H1 (cell line): ENCODE measurements at regions not wholly inside any gene's neighbourhood (a gene's known extent, or its start where the extent isn't known, plus 50 kb on each side); places are given as distances from the start of the nearest gene placed in this dataset.

Experiments
- RAD21 ChIP-seq, 2 experiments: IDR thresholded peaks in 1 of 2; conservative IDR thresholded peaks in 1 of 2; 2 replicates each; pipeline ENCODE4 v1.6.1; 2011; ENCODE audit warnings: low read depth in 2 of 2, low read length in 2 of 2, improper control_type of control experiment in 1 of 2, inconsistent platforms in 1 of 2, mild to moderate bottlenecking in 1 of 2, moderate library complexity in 1 of 2
- TBP ChIP-seq: IDR thresholded peaks from 2 replicates; pipeline ENCODE4 v1.6.1; 2011; ENCODE audit warnings: low read depth, low read length, improper control_type of control experiment
- TEAD4 ChIP-seq: IDR thresholded peaks from 2 replicates; pipeline ENCODE4 v1.6.1; 2012; ENCODE audit warnings: low read depth, low read length, inconsistent platforms, mixed read lengths
- TF ChIP-seq, protein P1 (sequence below): fragments of 300-600 bp; sonication (generic); IDR thresholded peaks from 2 replicates; pipeline ENCODE4 v1.7.1; 2012; ENCODE audit warnings: low read length, moderate library complexity, mild to moderate bottlenecking, inconsistent platforms; ENCODE audit not compliant: insufficient replicate concordance
- TF ChIP-seq, protein P2 (sequence below), 3 experiments: IDR thresholded peaks; 1 replicate in 2 of 3; 2 replicates in 1 of 3; pipeline versions ENCODE4 v1.5.1 to v1.6.1; 2011; ENCODE audit warnings: low read length in 3 of 3, mild to moderate bottlenecking in 3 of 3, inconsistent platforms in 2 of 3, low read depth in 1 of 3, moderate library complexity in 1 of 3; ENCODE audit not compliant: insufficient read depth in 1 of 3; ENCODE audit errors: control extremely low read depth in 1 of 3

DNA sequence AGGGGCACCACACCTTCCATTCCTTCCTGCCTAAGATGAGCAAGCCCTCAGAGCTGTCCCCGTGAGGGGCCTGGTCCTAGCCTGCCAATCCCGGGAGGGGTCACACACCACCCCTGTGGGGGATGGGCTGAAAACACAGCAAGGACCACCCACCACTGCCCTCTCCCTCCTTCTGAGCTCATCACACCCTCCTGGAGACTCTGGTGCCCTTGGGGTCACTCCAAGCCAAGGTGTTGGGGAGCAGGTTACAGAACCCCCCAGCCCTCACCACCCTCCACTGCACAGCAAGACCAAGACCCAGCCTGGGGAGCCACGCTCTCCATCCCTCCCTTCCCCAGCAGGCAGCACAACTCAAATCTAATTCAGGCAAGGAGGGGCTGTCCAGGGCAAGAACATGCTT lies 60.5 kb upstream of the PPP1R26 start (continued):
- TF ChIP-seq, protein P1, sequence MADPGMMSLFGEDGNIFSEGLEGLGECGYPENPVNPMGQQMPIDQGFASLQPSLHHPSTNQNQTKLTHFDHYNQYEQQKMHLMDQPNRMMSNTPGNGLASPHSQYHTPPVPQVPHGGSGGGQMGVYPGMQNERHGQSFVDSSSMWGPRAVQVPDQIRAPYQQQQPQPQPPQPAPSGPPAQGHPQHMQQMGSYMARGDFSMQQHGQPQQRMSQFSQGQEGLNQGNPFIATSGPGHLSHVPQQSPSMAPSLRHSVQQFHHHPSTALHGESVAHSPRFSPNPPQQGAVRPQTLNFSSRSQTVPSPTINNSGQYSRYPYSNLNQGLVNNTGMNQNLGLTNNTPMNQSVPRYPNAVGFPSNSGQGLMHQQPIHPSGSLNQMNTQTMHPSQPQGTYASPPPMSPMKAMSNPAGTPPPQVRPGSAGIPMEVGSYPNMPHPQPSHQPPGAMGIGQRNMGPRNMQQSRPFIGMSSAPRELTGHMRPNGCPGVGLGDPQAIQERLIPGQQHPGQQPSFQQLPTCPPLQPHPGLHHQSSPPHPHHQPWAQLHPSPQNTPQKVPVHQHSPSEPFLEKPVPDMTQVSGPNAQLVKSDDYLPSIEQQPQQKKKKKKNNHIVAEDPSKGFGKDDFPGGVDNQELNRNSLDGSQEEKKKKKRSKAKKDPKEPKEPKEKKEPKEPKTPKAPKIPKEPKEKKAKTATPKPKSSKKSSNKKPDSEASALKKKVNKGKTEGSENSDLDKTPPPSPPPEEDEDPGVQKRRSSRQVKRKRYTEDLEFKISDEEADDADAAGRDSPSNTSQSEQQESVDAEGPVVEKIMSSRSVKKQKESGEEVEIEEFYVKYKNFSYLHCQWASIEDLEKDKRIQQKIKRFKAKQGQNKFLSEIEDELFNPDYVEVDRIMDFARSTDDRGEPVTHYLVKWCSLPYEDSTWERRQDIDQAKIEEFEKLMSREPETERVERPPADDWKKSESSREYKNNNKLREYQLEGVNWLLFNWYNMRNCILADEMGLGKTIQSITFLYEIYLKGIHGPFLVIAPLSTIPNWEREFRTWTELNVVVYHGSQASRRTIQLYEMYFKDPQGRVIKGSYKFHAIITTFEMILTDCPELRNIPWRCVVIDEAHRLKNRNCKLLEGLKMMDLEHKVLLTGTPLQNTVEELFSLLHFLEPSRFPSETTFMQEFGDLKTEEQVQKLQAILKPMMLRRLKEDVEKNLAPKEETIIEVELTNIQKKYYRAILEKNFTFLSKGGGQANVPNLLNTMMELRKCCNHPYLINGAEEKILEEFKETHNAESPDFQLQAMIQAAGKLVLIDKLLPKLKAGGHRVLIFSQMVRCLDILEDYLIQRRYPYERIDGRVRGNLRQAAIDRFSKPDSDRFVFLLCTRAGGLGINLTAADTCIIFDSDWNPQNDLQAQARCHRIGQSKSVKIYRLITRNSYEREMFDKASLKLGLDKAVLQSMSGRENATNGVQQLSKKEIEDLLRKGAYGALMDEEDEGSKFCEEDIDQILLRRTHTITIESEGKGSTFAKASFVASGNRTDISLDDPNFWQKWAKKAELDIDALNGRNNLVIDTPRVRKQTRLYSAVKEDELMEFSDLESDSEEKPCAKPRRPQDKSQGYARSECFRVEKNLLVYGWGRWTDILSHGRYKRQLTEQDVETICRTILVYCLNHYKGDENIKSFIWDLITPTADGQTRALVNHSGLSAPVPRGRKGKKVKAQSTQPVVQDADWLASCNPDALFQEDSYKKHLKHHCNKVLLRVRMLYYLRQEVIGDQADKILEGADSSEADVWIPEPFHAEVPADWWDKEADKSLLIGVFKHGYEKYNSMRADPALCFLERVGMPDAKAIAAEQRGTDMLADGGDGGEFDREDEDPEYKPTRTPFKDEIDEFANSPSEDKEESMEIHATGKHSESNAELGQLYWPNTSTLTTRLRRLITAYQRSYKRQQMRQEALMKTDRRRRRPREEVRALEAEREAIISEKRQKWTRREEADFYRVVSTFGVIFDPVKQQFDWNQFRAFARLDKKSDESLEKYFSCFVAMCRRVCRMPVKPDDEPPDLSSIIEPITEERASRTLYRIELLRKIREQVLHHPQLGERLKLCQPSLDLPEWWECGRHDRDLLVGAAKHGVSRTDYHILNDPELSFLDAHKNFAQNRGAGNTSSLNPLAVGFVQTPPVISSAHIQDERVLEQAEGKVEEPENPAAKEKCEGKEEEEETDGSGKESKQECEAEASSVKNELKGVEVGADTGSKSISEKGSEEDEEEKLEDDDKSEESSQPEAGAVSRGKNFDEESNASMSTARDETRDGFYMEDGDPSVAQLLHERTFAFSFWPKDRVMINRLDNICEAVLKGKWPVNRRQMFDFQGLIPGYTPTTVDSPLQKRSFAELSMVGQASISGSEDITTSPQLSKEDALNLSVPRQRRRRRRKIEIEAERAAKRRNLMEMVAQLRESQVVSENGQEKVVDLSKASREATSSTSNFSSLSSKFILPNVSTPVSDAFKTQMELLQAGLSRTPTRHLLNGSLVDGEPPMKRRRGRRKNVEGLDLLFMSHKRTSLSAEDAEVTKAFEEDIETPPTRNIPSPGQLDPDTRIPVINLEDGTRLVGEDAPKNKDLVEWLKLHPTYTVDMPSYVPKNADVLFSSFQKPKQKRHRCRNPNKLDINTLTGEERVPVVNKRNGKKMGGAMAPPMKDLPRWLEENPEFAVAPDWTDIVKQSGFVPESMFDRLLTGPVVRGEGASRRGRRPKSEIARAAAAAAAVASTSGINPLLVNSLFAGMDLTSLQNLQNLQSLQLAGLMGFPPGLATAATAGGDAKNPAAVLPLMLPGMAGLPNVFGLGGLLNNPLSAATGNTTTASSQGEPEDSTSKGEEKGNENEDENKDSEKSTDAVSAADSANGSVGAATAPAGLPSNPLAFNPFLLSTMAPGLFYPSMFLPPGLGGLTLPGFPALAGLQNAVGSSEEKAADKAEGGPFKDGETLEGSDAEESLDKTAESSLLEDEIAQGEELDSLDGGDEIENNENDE, result no peak
- TF ChIP-seq RAD21 (IDR thresholded peaks at IDR 0.05 in 1 of 2, conservative IDR thresholded peaks at IDR 0.05 in 1 of 2; ENCODE audit: low read depth in 2 of 2, low read length in 2 of 2) (no peak), TEAD4 (no peak), TBP (no peak)
- TF ChIP-seq, protein P2, sequence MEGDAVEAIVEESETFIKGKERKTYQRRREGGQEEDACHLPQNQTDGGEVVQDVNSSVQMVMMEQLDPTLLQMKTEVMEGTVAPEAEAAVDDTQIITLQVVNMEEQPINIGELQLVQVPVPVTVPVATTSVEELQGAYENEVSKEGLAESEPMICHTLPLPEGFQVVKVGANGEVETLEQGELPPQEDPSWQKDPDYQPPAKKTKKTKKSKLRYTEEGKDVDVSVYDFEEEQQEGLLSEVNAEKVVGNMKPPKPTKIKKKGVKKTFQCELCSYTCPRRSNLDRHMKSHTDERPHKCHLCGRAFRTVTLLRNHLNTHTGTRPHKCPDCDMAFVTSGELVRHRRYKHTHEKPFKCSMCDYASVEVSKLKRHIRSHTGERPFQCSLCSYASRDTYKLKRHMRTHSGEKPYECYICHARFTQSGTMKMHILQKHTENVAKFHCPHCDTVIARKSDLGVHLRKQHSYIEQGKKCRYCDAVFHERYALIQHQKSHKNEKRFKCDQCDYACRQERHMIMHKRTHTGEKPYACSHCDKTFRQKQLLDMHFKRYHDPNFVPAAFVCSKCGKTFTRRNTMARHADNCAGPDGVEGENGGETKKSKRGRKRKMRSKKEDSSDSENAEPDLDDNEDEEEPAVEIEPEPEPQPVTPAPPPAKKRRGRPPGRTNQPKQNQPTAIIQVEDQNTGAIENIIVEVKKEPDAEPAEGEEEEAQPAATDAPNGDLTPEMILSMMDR (IDR thresholded peaks at IDR 0.05; ENCODE audit: control extremely low read depth in 1 of 3, insufficient read depth in 1 of 3, low read depth in 1 of 3, low read length in 3 of 3), result no peak
